C1 segment of cervical spinal cord (tissue), 14 donors: ENCODE measurements at regions not wholly inside any gene's neighbourhood (a gene's known extent, or its start where the extent isn't known, plus 50 kb on each side); places are given as distances from the start of the nearest gene placed in this dataset.

Source experiments
- DNase-seq, 14 donors: peaks; one replicate each; lab custom pipeline; 2025; lab: John Stamatoyannopoulos, UW

GRCh38 chr2:67516899-67517530, 119.9 kb downstream of the ETAA1 start:
- no peak for DNase-seq

DNA sequence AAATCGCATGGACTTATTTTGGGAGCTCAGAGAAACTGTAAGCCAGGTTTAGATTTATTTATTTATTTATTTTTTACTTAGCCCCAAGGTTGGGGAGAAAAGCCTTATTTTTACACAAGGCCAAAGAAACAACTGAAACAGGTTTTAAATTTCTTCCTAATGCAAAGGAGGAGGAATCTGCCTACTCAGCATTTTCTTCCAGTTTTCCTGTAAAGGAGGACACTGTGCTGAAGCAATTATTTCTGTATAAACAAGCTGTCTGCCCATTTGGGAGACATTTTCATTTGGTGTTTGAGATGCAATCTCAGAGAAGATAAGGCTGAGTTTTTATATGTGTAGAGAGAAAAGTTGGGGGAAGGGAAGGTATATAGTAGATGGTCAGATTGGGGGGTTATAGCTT, 125.0 kb downstream of the ETAA1 start:
- DNase-seq, result no peak

GRCh38 chr2:67524213-67524612, 127.1 kb downstream of the ETAA1 start:
- no peak for DNase-seq

- no peak for DNase-seq
Observed at GRCh38 chr2:67524777-67525176, 127.6 kb downstream of the ETAA1 start.

- DNase-seq, result no peak
Observed at GRCh38 chr2:67526283-67526682, 129.2 kb downstream of the ETAA1 start.

GRCh38 chr2:67528320-67528719, 131.2 kb downstream of the ETAA1 start:
- no peak for DNase-seq

DNA sequence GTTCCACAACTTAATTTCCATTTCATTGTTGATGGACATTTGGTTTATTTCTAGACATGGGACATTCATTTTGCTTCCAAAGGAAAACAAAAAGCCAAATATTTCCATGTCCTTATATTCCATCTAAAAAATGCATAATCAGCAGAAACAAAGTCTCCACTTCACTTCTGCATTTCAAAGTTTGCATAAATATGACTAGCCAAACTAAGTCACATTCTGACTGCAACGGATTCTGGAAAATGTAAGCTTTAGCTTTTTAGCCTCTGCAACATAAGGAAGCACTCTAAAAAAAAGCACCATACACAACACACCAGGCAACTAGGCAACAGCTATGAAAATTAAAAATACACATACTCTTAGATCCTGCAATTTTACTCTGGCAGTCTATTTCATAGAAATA, 135.3 kb downstream of the ETAA1 start:
- no peak for DNase-seq

DNA sequence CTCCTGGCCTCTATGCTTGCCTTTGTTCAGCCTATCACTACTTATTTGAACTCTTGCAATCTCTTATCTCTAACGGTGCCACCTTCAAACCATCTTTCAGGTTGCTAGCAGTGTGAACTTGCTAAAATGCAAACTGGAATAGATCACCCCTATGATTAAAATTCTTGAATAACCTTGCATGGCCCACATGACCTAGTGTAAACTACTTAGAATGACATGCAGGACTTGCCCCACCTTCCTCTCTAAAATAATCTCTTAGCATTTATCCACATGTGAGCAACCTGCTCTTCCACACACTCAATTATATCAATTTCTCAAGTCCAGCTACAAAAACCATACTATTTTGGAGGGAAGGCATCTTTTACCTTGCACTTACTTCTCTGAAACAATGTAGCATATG, 137.6 kb downstream of the ETAA1 start:
- DNase-seq, result no peak

- DNase-seq, result no peak
Observed at GRCh38 chr2:67540962-67541361, 143.8 kb downstream of the ETAA1 start.

DNA sequence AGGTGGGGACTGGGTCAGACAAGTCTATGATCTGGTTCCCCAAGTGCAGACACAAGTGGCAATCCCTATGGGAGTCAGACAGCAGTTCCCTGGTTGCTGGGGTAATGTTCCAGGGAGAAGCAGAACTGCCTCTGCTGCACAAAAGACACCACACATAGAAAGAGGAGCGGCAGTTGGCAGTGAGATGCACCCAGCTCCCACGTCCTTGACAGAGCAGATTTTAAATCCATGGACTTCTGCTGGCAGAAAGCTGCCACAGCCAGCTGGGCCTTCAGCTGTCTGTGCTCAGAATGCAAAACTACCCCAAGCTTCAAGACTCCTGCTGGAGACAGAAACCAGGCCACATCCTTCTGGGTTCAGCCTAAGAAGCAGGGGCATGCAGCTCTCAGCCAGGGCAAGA, 147.2 kb downstream of the ETAA1 start:
- DNase-seq, result peak in 2 of 14 donors; percentile 15 to 16

GRCh38 chr2:67548317-67549201, 151.4 kb downstream of the ETAA1 start:
- no peak for DNase-seq

GRCh38 chr2:67559156-67559555, 162.0 kb downstream of the ETAA1 start:
- DNase-seq, result no peak

GRCh38 chr2:67560771-67561456, 163.8 kb downstream of the ETAA1 start:
- DNase-seq, result no peak

- DNase-seq, result no peak
Observed at GRCh38 chr2:67561457-67561965, 164.4 kb downstream of the ETAA1 start.

- no peak for DNase-seq
Observed at GRCh38 chr2:67564076-67564475, 166.9 kb downstream of the ETAA1 start.

- no peak for DNase-seq
Observed at GRCh38 chr2:67564626-67565025, 167.5 kb downstream of the ETAA1 start.

DNA sequence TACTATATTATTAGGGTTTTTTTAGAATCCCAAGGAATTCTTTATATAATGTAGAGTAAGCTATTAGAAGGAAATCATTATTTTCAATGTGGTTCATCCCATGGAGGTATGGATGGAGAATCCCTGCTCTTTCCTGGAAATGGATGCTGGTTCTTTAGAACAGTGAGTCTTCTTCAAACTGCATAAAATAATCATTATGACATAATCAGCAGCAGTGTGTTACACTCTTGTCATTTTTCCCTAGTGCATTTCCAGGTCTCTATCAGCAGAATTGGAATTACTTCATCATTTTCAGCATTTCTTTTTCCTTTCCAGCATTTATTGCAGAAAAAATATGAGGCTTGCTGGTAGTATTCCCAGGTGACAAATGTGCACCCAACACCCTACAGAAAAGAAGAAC, 168.1 kb downstream of the ETAA1 start:
- no peak for DNase-seq

DNA sequence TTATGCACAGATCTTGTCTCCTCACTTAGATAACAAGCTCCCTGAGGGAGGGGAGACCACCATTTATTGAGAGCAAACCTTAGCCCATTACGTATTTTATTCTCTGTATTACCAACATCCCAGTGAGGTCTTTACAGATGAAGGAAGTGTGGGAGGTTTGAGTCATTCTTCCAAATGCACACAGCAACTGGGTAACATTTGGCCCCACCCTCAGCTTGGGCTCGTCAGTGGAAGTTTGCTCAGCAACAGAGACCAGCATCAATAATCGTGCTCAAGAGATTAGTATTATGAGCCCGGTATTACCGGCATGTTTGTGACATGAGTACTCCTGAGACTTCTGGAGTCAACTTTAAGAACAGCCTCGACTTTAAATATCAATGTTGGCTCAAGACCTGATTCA, 168.6 kb downstream of the ETAA1 start:
- DNase-seq, result no peak

DNA sequence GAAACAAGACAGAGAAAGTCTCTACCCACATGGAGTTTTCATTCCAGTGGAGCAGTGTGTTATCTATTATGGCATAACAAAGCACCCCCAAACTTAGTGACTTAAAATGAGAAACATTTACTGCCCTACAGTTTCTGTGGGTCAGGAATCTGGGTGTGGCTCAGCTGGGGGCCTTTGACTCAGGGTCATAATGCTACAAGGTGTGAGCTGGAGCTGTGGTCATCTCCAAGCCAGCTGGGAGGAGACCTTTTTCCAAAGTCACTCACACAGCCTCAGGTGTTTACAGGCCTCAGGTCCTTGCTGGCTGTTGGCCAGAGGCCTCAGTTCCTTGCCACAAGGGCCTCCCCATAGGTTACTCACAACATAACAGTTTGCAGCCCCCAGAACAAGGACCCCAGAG, 169.2 kb downstream of the ETAA1 start:
- no peak for DNase-seq

DNA sequence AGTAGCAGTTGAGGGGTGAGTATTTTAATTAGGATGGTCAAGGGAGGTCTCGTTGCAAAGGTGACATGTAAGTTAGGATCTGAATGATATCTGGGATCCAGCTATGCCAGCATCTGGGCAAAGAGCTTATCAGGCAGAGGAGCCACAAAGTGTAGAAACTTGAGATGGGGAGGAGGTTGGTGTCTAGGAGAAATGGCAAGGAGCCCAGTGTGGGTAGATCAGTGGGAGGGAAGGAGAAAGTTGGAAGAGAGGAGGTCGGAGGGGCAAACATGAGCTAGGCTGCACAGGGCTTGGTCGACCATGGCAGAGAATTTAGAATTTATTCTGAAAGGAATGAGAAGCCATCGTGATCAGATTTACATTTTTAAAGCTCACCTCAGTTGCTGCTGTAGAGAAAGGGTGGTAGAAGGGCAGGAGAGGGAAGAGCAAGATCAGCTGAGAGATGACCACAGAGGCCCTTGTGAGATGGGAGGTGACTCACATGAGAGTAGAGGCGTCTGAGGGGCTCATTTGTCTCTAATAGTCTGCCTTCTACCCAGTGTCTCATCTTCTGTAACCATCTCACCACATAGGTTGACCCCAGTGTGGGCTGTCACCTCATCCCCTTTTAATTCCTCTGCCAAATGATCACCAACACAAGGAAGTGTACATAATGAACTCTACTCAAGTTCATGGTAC, 170.0 kb downstream of the ETAA1 start:
- no peak for DNase-seq

DNA sequence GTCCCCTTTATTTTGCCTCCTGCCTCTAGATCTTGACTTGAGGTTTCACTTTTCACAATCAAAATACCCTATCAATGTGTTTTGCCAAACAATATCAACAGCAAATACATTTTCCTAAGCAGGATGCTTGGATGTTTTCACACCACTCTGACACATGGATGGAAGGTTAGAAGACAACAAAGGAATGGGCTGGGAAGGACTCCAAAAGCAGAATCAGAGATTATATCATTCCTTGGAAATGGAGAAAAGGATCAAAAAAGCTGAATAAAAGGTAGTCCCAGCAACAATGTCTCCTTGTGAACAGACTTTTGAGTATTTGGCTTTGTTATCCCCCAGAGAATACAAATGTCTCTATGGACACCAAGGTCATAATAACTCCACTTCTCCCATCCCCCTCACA, 170.8 kb downstream of the ETAA1 start:
- DNase-seq, result no peak

GRCh38 chr2:67570611-67571010, 173.5 kb downstream of the ETAA1 start:
- no peak for DNase-seq
